PC-9 (cell line): ENCODE measurements at regions not wholly inside any gene's neighbourhood (a gene's known extent, or its start where the extent isn't known, plus 50 kb on each side); places are given as distances from the start of the nearest gene placed in this dataset.

Experiments used
- BruUV-seq: library from RNA; stranded (reverse); fragments of 400-500 nt; replicated peaks from 2 replicates; lab custom pipeline; 2021; lab: Mats Ljungman, UMichigan
- CTCF ChIA-PET: fragments of 300-600 bp; sonication (Branson Sonifier 250); formaldehyde crosslinking; loops from one replicate; lab custom pipeline; 2022; ENCODE audit warnings: antibody characterized with exemption; lab: Charles Lee
- POLR2A ChIA-PET: fragments of 300-600 bp; sonication (Branson Sonifier 250); formaldehyde crosslinking; loops from one replicate; lab custom pipeline; 2022; ENCODE audit warnings: antibody characterized with exemption; ENCODE audit not compliant: unreplicated experiment; lab: Charles Lee
- DNase-seq, 2 experiments: peaks; one replicate each; pipeline versions ENCODE4 v3.0.0 to v3.0.0-alpha.2; 2015 to 2022; ENCODE audit warnings: mixed read lengths in 1 of 2
- H2AFZ ChIP-seq: fragments of 200-600 bp; sonication (generic); 2 replicates; pipeline ENCODE4 v1.8.1; 2017; ENCODE audit warnings: antibody characterized with exemption
- H3F3A ChIP-seq: fragments of 200-600 bp; sonication (generic); 2 replicates; pipeline ENCODE4 v1.8.1; 2017; ENCODE audit warnings: antibody characterized with exemption, mild to moderate bottlenecking, low read depth; ENCODE audit not compliant: insufficient read depth
- H3K27ac ChIP-seq: fragments of 200-600 bp; sonication (generic); 2 replicates; pipeline ENCODE4 v1.6.1; 2016; ENCODE audit warnings: mixed run types
- H3K27me3 ChIP-seq: fragments of 200-600 bp; sonication (generic); 2 replicates; pipeline ENCODE4 v1.6.1; 2016; ENCODE audit warnings: low read depth, mixed run types; ENCODE audit not compliant: insufficient read depth
- H3K36me3 ChIP-seq: fragments of 200-600 bp; sonication (generic); 2 replicates; pipeline ENCODE4 v1.6.1; 2016; ENCODE audit warnings: low read depth, mixed run types
- H3K4me1 ChIP-seq: fragments of 200-600 bp; sonication (generic); replicated peaks from 2 replicates; pipeline ENCODE4 v1.6.1; 2016; ENCODE audit warnings: mixed run types; ENCODE audit not compliant: insufficient read depth
- H3K4me2 ChIP-seq: fragments of 200-600 bp; sonication (generic); 2 replicates; pipeline ENCODE4 v1.6.1; 2017; ENCODE audit warnings: mixed run types
- H3K4me3 ChIP-seq: fragments of 200-600 bp; sonication (generic); 2 replicates; pipeline ENCODE4 v1.6.1; 2016; ENCODE audit warnings: mixed run types
- H3K79me2 ChIP-seq: fragments of 200-600 bp; sonication (generic); 2 replicates; pipeline ENCODE4 v1.6.1; 2017; ENCODE audit warnings: low read depth, mixed run types
- H3K9me2 ChIP-seq: fragments of 200-600 bp; sonication (generic); 2 replicates; pipeline ENCODE4 v1.8.1; 2017; ENCODE audit warnings: mild to moderate bottlenecking; ENCODE audit not compliant: insufficient read depth
- H3K9me3 ChIP-seq: fragments of 200-600 bp; sonication (generic); 2 replicates; pipeline ENCODE4 v1.8.1; 2016; ENCODE audit warnings: low read depth; ENCODE audit not compliant: insufficient read depth
- H4K20me1 ChIP-seq: fragments of 200-600 bp; sonication (generic); 2 replicates; pipeline ENCODE4 v1.8.1; 2017; ENCODE audit not compliant: insufficient read depth
- CTCF ChIP-seq: fragments of 200-600 bp; sonication (generic); conservative IDR thresholded peaks from 2 replicates; pipeline ENCODE4 v1.6.1; 2017; ENCODE audit warnings: mixed run types, antibody characterized with exemption, mild to moderate bottlenecking, moderate library complexity
- EZH2 ChIP-seq: fragments of 200-600 bp; sonication (generic); IDR thresholded peaks from 2 replicates; pipeline ENCODE4 v1.8.0; 2017; ENCODE audit warnings: antibody characterized with exemption, low read depth
- intact Hi-C: fragments of 100-400 bp; cut with micrococcal nuclease; formaldehyde crosslinking; loops from one replicate; pipeline ENCODE4 v1.10.0; 2022; ENCODE audit not compliant: unreplicated experiment

DNA sequence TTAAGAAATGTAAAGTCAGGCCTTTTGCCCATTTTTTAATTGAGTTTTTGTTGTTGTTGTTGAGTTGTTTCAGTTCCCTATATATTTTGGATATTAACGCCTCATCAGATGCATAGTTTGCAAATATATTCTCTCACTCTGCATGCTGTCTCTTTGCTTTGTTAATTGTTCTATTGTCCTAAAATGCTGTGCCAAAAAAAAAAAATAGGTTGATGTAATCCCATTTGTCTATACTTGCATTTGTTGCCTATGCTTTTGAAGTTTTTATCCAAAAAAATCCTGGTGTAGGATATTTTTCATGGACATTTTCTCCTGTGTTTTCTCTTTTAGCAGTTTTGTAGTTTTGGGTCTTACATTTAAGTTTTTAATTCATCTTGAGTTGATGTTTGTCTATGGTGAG is 163.3 kb upstream of the STARD13 start:
- Histone ChIP-seq H4K20me1 (no peaks in the 10 kb centered on the region), H3F3A (peaks cover 26% of the 10 kb centered on the region), H3K79me2 (no peaks in the 10 kb centered on the region), H3K4me2 (no peak overlapping the region), H3K36me3 (no peaks in the 10 kb centered on the region), H3K9me3 (no peaks in the 10 kb centered on the region), H3K27me3 (no peaks in the 10 kb centered on the region), H2AFZ (no peak overlapping the region), H3K4me3 (no peak overlapping the region), H3K4me1 (peaks cover 38% of the 10 kb centered on the region), H3K9me2 (no peaks in the 10 kb centered on the region; the same call in 1 of the 2 replicates), H3K27ac (no peak overlapping the region)
- ChIA-PET CTCF (no interaction called here), POLR2A (no interaction called here)
- TF ChIP-seq EZH2 (no peak), CTCF (no peak)
- DNase-seq, result no peak
- no TSS peak for BruUV-seq
- intact Hi-C loops, result loop anchor here (10.0 kb wide), 1 partner anchor 224 kb away; no protein-coding TSS in a partner anchor

DNA sequence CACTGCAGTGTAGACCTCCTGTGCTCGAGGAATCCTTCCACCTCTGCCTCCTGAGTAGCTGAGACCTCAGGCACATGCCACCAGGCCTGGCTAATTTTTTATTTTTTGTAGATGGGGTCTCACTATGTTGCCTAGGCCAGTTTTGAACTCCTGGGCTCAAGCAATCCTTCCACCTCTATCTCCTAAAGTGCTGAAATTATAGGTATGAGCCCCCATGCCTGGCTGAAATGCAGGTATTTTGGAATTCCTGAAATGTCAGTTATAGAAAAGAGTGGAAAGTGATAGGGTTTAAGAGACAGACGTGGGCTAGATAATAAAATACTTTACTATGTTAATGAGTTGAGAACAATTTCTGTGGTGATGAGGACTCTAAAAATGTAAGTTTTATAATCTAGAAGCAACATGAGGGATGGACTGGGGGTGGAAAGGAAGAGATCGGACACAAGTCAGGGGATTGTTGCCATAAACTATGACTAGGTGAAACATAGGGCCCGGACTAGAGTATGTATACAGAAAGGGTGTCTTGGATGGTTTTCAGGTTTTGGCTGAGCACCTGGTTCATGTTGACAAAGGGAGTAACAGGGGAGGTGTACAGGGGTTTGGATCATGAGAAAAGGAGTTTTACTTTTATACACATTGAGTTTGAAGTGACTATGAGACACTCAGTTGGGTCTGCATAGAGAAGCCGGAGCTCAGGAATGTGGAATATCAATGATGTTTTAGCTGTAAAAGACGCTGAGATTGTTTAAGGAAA is 165.6 kb upstream of the STARD13 start:
- Histone ChIP-seq H4K20me1 (no peaks in the 10 kb centered on the region), H3K9me3 (no peaks in the 10 kb centered on the region), H3K4me1 (peaks cover 16% of the 10 kb centered on the region), H3F3A (peaks cover 13% of the 10 kb centered on the region), H3K36me3 (no peaks in the 10 kb centered on the region), H3K79me2 (no peaks in the 10 kb centered on the region), H3K4me2 (no peak overlapping the region), H3K27ac (no peak overlapping the region), H2AFZ (no peak overlapping the region), H3K4me3 (no peak overlapping the region), H3K27me3 (no peaks in the 10 kb centered on the region), H3K9me2 (no peaks in the 10 kb centered on the region; the same call in none of the 2 replicates)
- POLR2A ChIA-PET, result no interaction called here
- no peak for DNase-seq
- CTCF ChIA-PET, result no interaction called here
- no TSS peak for BruUV-seq
- intact Hi-C loops, result no loop called here
- no peak for TF ChIP-seq CTCF
- TF ChIP-seq EZH2, result no peak

GRCh38 chr13:33452873-33453517 is 167.4 kb upstream of the STARD13 start:
- H3K4me3 ChIP-seq, result no peak overlapping the region
- no peak for DNase-seq
- no peaks in the 10 kb centered on the region for H3K9me3 ChIP-seq
- ChIA-PET CTCF (no interaction called here), POLR2A (no interaction called here)
- H3K4me2 ChIP-seq, result no peak overlapping the region
- no peaks in the 10 kb centered on the region for H3K79me2 ChIP-seq
- no peaks in the 10 kb centered on the region for H3F3A ChIP-seq
- no peaks in the 10 kb centered on the region for H4K20me1 ChIP-seq
- no peaks in the 10 kb centered on the region; the same call in none of the 2 replicates for H3K9me2 ChIP-seq
- H3K27ac ChIP-seq, result no peak overlapping the region
- H3K4me1 ChIP-seq, result no peaks in the 10 kb centered on the region
- H3K36me3 ChIP-seq, result no peaks in the 10 kb centered on the region
- H2AFZ ChIP-seq, result no peak overlapping the region; the same call in 1 of the 2 replicates
- no peak for TF ChIP-seq CTCF
- no peak for TF ChIP-seq EZH2
- no peaks in the 10 kb centered on the region for H3K27me3 ChIP-seq
- BruUV-seq, result no TSS peak
- intact Hi-C loops, result no loop called here
